ENCODE measurements at regions not wholly inside any gene's neighbourhood (a gene's known extent, or its start where the extent isn't known, plus 50 kb on each side); places are given as distances from the start of the nearest gene placed in this dataset.
"Not testable (repeated sequence)": the region's sequence is repeated elsewhere in the genome, so short reads cannot be mapped to it uniquely, and the experiment has no call there.

GRCh38 chr10:15921423-15921945 lies 61.2 kb upstream of the MINDY3 start:
- H3K4me3 ChIP-seq (replicated peaks; ENCODE audit: low read depth, low read length): not testable (repeated sequence)

DNA sequence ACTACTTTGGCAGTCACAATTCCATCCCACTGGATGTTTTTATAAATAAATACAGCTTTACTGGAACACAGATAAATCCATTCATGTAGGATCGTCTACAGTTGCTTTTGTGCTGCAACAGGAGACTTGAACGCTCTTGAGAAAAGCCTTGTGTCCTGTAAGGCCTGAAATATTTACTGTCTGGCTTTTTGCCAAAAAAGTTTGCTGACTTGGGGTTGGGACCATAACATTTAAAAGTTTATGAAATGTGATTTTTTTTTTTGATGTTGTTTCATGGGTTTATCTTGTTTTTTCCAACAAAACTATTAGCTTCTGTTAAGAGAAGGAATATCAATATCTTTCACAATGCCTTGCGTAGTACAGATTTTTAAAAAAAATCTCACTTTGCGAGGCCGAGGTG lies 71.1 kb upstream of the MINDY3 start:
- no peak for DNase-seq (ENCODE audit: extremely low read depth, insufficient read length)
- TF ChIP-seq CTCF (IDR thresholded peaks at IDR 0.05; ENCODE audit: insufficient read depth, low read length, poor library complexity, severe bottlenecking): no peak
- H3K4me3 ChIP-seq (replicated peaks; ENCODE audit: low read depth, low read length): no peak overlapping the region
- H3K27me3 ChIP-seq (replicated peaks; ENCODE audit: control insufficient read depth, insufficient read depth, low read length): no peaks in the 10 kb centered on the region
- H3K36me3 ChIP-seq (ENCODE audit: control insufficient read depth, insufficient read depth, low read length): no peaks in the 10 kb centered on the region

More at GRCh38 chr10:15921423-15921945, 61.2 kb upstream of the MINDY3 start:
- not testable (repeated sequence) for H3K36me3 ChIP-seq (ENCODE audit: control insufficient read depth, insufficient read depth, low read length); H3K27me3 ChIP-seq (replicated peaks; ENCODE audit: control insufficient read depth, insufficient read depth, low read length); DNase-seq (ENCODE audit: extremely low read depth, insufficient read length)

- DNase-seq (ENCODE audit: extremely low read depth, insufficient read length): not testable (repeated sequence)
These were observed 79.2 kb upstream of the MINDY3 start for GRCh38 chr10:15939543-15939942.

GRCh38 chr10:15943426-15943825 lies 83.1 kb upstream of the MINDY3 start:
- H3K4me3 ChIP-seq (replicated peaks; ENCODE audit: low read depth, low read length): no peak overlapping the region
- no peak for DNase-seq (ENCODE audit: extremely low read depth, insufficient read length)
- H3K36me3 ChIP-seq (ENCODE audit: control insufficient read depth, insufficient read depth, low read length): no peaks in the 10 kb centered on the region
- TF ChIP-seq CTCF (IDR thresholded peaks at IDR 0.05; ENCODE audit: insufficient read depth, low read length, poor library complexity, severe bottlenecking): no peak
- no peaks in the 10 kb centered on the region for H3K27me3 ChIP-seq (replicated peaks; ENCODE audit: control insufficient read depth, insufficient read depth, low read length)

More at GRCh38 chr10:15939543-15939942, 79.2 kb upstream of the MINDY3 start:
- not testable (repeated sequence) for H3K36me3 ChIP-seq (ENCODE audit: control insufficient read depth, insufficient read depth, low read length); H3K4me3 ChIP-seq (replicated peaks; ENCODE audit: low read depth, low read length); H3K27me3 ChIP-seq (replicated peaks; ENCODE audit: control insufficient read depth, insufficient read depth, low read length)

DNA sequence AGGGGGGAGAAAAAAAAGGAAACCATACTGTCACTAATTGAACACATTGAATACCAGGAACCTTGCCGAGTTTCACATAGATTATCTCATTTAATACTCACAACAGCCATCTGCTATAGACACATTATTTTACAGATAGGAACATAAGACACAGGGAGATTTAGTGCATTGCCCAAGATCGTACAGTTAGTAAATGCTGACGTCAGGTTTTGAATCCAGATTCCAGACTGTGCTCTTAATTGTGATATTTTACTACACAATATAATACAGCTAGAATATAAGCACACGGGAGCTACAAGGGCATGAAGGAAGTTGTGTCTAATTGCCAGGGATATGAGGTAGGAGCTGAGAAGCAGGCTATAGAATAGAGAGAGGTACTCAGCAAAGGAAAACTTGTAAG lies 93.9 kb upstream of the MINDY3 start:
- no peaks in the 10 kb centered on the region for H3K36me3 ChIP-seq (ENCODE audit: control insufficient read depth, insufficient read depth, low read length)
- H3K27me3 ChIP-seq (replicated peaks; ENCODE audit: control insufficient read depth, insufficient read depth, low read length): no peaks in the 10 kb centered on the region
- H3K4me3 ChIP-seq (replicated peaks; ENCODE audit: low read depth, low read length): no peak overlapping the region
- no peak for DNase-seq (ENCODE audit: extremely low read depth, insufficient read length)
- no peak for TF ChIP-seq CTCF (IDR thresholded peaks at IDR 0.05; ENCODE audit: insufficient read depth, low read length, poor library complexity, severe bottlenecking)

- no peak for DNase-seq (ENCODE audit: extremely low read depth, insufficient read length)
- TF ChIP-seq CTCF (IDR thresholded peaks at IDR 0.05; ENCODE audit: insufficient read depth, low read length, poor library complexity, severe bottlenecking): no peak
- no peak overlapping the region for H3K4me3 ChIP-seq (replicated peaks; ENCODE audit: low read depth, low read length)
These were observed 100.0 kb upstream of the MINDY3 start for GRCh38 chr10:15960277-15960676.

GRCh38 chr10:15972736-15973135 lies 112.4 kb upstream of the MINDY3 start:
- not testable (repeated sequence) for H3K36me3 ChIP-seq (ENCODE audit: control insufficient read depth, insufficient read depth, low read length); DNase-seq (ENCODE audit: extremely low read depth, insufficient read length); H3K4me3 ChIP-seq (replicated peaks; ENCODE audit: low read depth, low read length); H3K27me3 ChIP-seq (replicated peaks; ENCODE audit: control insufficient read depth, insufficient read depth, low read length)

More at GRCh38 chr10:15960277-15960676, 100.0 kb upstream of the MINDY3 start:
- Histone ChIP-seq H3K36me3 (ENCODE audit: control insufficient read depth, insufficient read depth, low read length) (no peaks in the 10 kb centered on the region), H3K27me3 (replicated peaks; ENCODE audit: control insufficient read depth, insufficient read depth, low read length) (no peaks in the 10 kb centered on the region)
